SK-N-MC (cell line): ENCODE measurements at regions not wholly inside any gene's neighbourhood (a gene's known extent, or its start where the extent isn't known, plus 50 kb on each side); places are given as distances from the start of the nearest gene placed in this dataset.

ENCODE experiments used
- DNase-seq: peaks from one replicate; pipeline ENCODE4 v3.0.0-alpha.2; 2011; ENCODE audit warnings: low read depth, low spot score
- H3K27ac ChIP-seq: fragments of 200-600 bp; sonication (generic); 2 replicates; pipeline ENCODE4 v1.5.1; 2016; ENCODE audit warnings: mixed run types
- H3K36me3 ChIP-seq: fragments of 200-600 bp; sonication (generic); 2 replicates; pipeline ENCODE4 v1.6.1; 2017; ENCODE audit warnings: antibody characterized with exemption, low read length, mixed read lengths; ENCODE audit not compliant: insufficient read depth
- H3K4me3 ChIP-seq: fragments of 200-600 bp; sonication (generic); 2 replicates; pipeline ENCODE4 v1.5.1; 2016
- H3K9ac ChIP-seq: fragments of 200-600 bp; sonication (generic); 2 replicates; pipeline ENCODE4 v1.8.0; 2017; ENCODE audit warnings: mixed run types, mixed read lengths; ENCODE audit not compliant: insufficient read length
- H3K9me3 ChIP-seq: fragments of 200-600 bp; sonication (generic); 2 replicates; pipeline ENCODE4 v1.6.1; 2017; ENCODE audit warnings: low read depth, mild to moderate bottlenecking, antibody characterized with exemption, low read length, moderate library complexity, mixed read lengths
- EZH2 ChIP-seq: fragments of 200-600 bp; sonication (generic); IDR thresholded peaks from one replicate; pipeline ENCODE4 v1.6.1; 2017; ENCODE audit warnings: antibody characterized with exemption
- FOXP2 ChIP-seq: optimal IDR thresholded peaks from 2 replicates; pipeline ENCODE3; 2011; ENCODE audit warnings: mild to moderate bottlenecking, moderate library complexity; ENCODE audit not compliant: insufficient read depth; ENCODE audit errors: extremely low read length, control extremely low read depth
- POLR2AphosphoS5 ChIP-seq: IDR thresholded peaks from 2 replicates; pipeline ENCODE4 v1.6.1; 2012; ENCODE audit warnings: mild to moderate bottlenecking, low read depth, low read length, borderline replicate concordance

- Histone ChIP-seq H3K36me3 (no peaks in the 10 kb centered on the region), H3K27ac (no peak overlapping the region), H3K9me3 (no peaks in the 10 kb centered on the region), H3K9ac (no peak overlapping the region), H3K4me3 (no peak overlapping the region)
- no peak for DNase-seq
- TF ChIP-seq FOXP2 (no peak), EZH2 (no peak), POLR2AphosphoS5 (no peak)
These were observed 359.6 kb upstream of the SMC2 start for GRCh38 chr9:103734471-103734870.

GRCh38 chr9:103755441-103755840 lies 338.7 kb upstream of the SMC2 start:
- no peaks in the 10 kb centered on the region for H3K9me3 ChIP-seq
- peak overlapping the region; percentile 61 for H3K27ac ChIP-seq
- H3K9ac ChIP-seq: no peak overlapping the region
- peak; percentile 18 for DNase-seq
- peak overlapping the region; percentile 5; the same call in 1 of the 2 replicates for H3K4me3 ChIP-seq
- no peaks in the 10 kb centered on the region for H3K36me3 ChIP-seq
- no peak for TF ChIP-seq FOXP2

- no peaks in the 10 kb centered on the region for H3K36me3 ChIP-seq
- DNase-seq: no peak
- no peak for TF ChIP-seq POLR2AphosphoS5
- no peak for TF ChIP-seq EZH2
- TF ChIP-seq FOXP2: no peak
- H3K9ac ChIP-seq: no peak overlapping the region
- H3K9me3 ChIP-seq: no peaks in the 10 kb centered on the region
- peak overlapping the region; percentile 61; the same call in 1 of the 2 replicates for H3K27ac ChIP-seq
- H3K4me3 ChIP-seq: peak overlapping the region; percentile 5
These were observed 338.1 kb upstream of the SMC2 start for GRCh38 chr9:103755986-103756385.

- no peaks in the 10 kb centered on the region for H3K36me3 ChIP-seq
- H3K9me3 ChIP-seq: no peaks in the 10 kb centered on the region
- H3K27ac ChIP-seq: no peak overlapping the region
- TF ChIP-seq POLR2AphosphoS5 (no peak), EZH2 (no peak), FOXP2 (no peak)
- H3K4me3 ChIP-seq: no peak overlapping the region
- DNase-seq: no peak
- no peak overlapping the region for H3K9ac ChIP-seq
These were observed 337.0 kb upstream of the SMC2 start for GRCh38 chr9:103757062-103757461.

- Histone ChIP-seq H3K9me3 (no peaks in the 10 kb centered on the region), H3K4me3 (no peak overlapping the region), H3K36me3 (no peaks in the 10 kb centered on the region), H3K9ac (no peak overlapping the region), H3K27ac (no peak overlapping the region)
- no peak for DNase-seq
- TF ChIP-seq FOXP2 (no peak), POLR2AphosphoS5 (no peak)
These were observed 332.6 kb upstream of the SMC2 start for GRCh38 chr9:103761466-103761865.

GRCh38 chr9:103789686-103790085 lies 304.4 kb upstream of the SMC2 start:
- no peak for TF ChIP-seq POLR2AphosphoS5
- TF ChIP-seq FOXP2: no peak
- TF ChIP-seq EZH2: no peak
- H3K4me3 ChIP-seq: no peak overlapping the region
- no peaks in the 10 kb centered on the region for H3K36me3 ChIP-seq
- no peak for DNase-seq
- no peaks in the 10 kb centered on the region for H3K9me3 ChIP-seq
- no peak overlapping the region for H3K9ac ChIP-seq
- no peak overlapping the region for H3K27ac ChIP-seq

- DNase-seq: no peak
- Histone ChIP-seq H3K4me3 (no peak overlapping the region), H3K9ac (no peak overlapping the region), H3K36me3 (no peaks in the 10 kb centered on the region), H3K27ac (no peak overlapping the region), H3K9me3 (no peaks in the 10 kb centered on the region)
- TF ChIP-seq EZH2 (no peak), POLR2AphosphoS5 (no peak), FOXP2 (no peak)
These were observed 295.5 kb upstream of the SMC2 start for GRCh38 chr9:103798620-103799019.

- Histone ChIP-seq H3K9ac (no peak overlapping the region), H3K27ac (no peak overlapping the region), H3K36me3 (no peaks in the 10 kb centered on the region), H3K9me3 (no peaks in the 10 kb centered on the region), H3K4me3 (no peak overlapping the region)
- DNase-seq: no peak
- TF ChIP-seq POLR2AphosphoS5 (no peak), EZH2 (no peak), FOXP2 (no peak)
These were observed 294.1 kb upstream of the SMC2 start for GRCh38 chr9:103799959-103800358.

GRCh38 chr9:103802068-103802467 lies 292.0 kb upstream of the SMC2 start:
- H3K27ac ChIP-seq: no peak overlapping the region
- TF ChIP-seq POLR2AphosphoS5: no peak
- TF ChIP-seq FOXP2: no peak
- TF ChIP-seq EZH2: no peak
- H3K4me3 ChIP-seq: no peak overlapping the region
- no peaks in the 10 kb centered on the region for H3K9me3 ChIP-seq
- H3K36me3 ChIP-seq: no peaks in the 10 kb centered on the region
- DNase-seq: no peak
- no peak overlapping the region for H3K9ac ChIP-seq

GRCh38 chr9:103803245-103803644 lies 290.9 kb upstream of the SMC2 start:
- Histone ChIP-seq H3K4me3 (no peak overlapping the region), H3K27ac (no peak overlapping the region), H3K36me3 (no peaks in the 10 kb centered on the region), H3K9me3 (no peaks in the 10 kb centered on the region), H3K9ac (no peak overlapping the region)
- TF ChIP-seq POLR2AphosphoS5 (no peak), FOXP2 (no peak), EZH2 (no peak)
- no peak for DNase-seq
